ENCODE measurements at regions not wholly inside any gene's neighbourhood (a gene's known extent, or its start where the extent isn't known, plus 50 kb on each side); places are given as distances from the start of the nearest gene placed in this dataset.

- intact Hi-C loops (cut with DNase I), result no loop called here
- ATAC-seq, result no peak
- Histone ChIP-seq H3K27ac (no peak overlapping the region), H3K4me3 (no peak overlapping the region), H3K4me1 (no peaks in the 10 kb centered on the region), H3K27me3 (no peaks in the 10 kb centered on the region), H3K9me3 (no peaks in the 10 kb centered on the region), H3K36me3 (no peaks in the 10 kb centered on the region)
- DNase-seq, result no peak
- TF ChIP-seq, protein P1, sequence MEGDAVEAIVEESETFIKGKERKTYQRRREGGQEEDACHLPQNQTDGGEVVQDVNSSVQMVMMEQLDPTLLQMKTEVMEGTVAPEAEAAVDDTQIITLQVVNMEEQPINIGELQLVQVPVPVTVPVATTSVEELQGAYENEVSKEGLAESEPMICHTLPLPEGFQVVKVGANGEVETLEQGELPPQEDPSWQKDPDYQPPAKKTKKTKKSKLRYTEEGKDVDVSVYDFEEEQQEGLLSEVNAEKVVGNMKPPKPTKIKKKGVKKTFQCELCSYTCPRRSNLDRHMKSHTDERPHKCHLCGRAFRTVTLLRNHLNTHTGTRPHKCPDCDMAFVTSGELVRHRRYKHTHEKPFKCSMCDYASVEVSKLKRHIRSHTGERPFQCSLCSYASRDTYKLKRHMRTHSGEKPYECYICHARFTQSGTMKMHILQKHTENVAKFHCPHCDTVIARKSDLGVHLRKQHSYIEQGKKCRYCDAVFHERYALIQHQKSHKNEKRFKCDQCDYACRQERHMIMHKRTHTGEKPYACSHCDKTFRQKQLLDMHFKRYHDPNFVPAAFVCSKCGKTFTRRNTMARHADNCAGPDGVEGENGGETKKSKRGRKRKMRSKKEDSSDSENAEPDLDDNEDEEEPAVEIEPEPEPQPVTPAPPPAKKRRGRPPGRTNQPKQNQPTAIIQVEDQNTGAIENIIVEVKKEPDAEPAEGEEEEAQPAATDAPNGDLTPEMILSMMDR (IDR thresholded peaks at IDR 0.05), result no peak
Measured at GRCh38 chr15:31243895-31244294, 82.7 kb upstream of the KLF13 start.

DNA sequence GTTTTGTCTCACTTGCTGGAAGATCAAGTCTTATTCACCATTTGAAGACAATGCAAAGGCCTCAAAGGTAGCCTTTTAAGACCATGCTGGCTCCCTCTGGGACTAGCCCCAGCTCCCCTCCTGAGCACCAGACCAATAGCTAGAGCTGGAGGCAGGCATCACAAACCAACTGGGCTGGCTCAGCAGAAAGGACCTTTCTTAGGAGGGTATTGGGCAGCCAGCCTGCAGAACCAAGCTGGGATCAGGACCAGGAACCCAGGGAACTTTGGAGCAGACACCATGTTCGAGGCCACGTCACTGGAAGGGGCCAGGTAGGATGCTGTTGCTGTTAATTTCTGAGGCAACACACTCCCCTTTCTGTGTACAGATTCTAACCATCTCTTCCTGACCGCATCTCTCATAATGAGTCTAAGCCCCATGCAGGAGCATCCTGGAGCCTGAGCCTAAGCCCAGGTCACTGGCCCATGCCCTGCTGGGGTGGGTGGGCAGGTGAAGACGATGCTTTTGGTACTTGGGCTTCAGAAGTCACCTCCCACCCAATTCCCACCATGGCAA lies 81.4 kb upstream of the KLF13 start:
- TF ChIP-seq, protein P1 (IDR thresholded peaks at IDR 0.05), result no peak
- no peaks in the 10 kb centered on the region for H3K9me3 ChIP-seq
- no peaks in the 10 kb centered on the region for H3K36me3 ChIP-seq
- no peak overlapping the region for H3K27ac ChIP-seq
- intact Hi-C loops (cut with DNase I), result no loop called here
- no peaks in the 10 kb centered on the region for H3K27me3 ChIP-seq
- DNase-seq (peak; percentile 30), ATAC-seq (no peak)
- H3K4me3 ChIP-seq, result no peak overlapping the region
- H3K4me1 ChIP-seq, result no peaks in the 10 kb centered on the region

- ATAC-seq, result no peak
- TF ChIP-seq, protein P1 (IDR thresholded peaks at IDR 0.05), result no peak
- peak; percentile 25 for DNase-seq
- Histone ChIP-seq H3K36me3 (no peaks in the 10 kb centered on the region), H3K9me3 (no peaks in the 10 kb centered on the region), H3K4me1 (no peaks in the 10 kb centered on the region), H3K27me3 (no peaks in the 10 kb centered on the region), H3K27ac (no peak overlapping the region), H3K4me3 (no peak overlapping the region)
- intact Hi-C loops (cut with DNase I), result no loop called here
Measured at GRCh38 chr15:31245756-31246155, 80.9 kb upstream of the KLF13 start.

- peak; percentile 20 for DNase-seq
- Histone ChIP-seq H3K4me1 (no peaks in the 10 kb centered on the region), H3K27ac (no peak overlapping the region), H3K27me3 (no peaks in the 10 kb centered on the region), H3K9me3 (no peaks in the 10 kb centered on the region), H3K36me3 (no peaks in the 10 kb centered on the region), H3K4me3 (no peak overlapping the region)
- no peak for ATAC-seq
- intact Hi-C loops (cut with DNase I), result no loop called here
- TF ChIP-seq, protein P1 (IDR thresholded peaks at IDR 0.05), result no peak
Measured at GRCh38 chr15:31247404-31247803, 79.2 kb upstream of the KLF13 start.

DNA sequence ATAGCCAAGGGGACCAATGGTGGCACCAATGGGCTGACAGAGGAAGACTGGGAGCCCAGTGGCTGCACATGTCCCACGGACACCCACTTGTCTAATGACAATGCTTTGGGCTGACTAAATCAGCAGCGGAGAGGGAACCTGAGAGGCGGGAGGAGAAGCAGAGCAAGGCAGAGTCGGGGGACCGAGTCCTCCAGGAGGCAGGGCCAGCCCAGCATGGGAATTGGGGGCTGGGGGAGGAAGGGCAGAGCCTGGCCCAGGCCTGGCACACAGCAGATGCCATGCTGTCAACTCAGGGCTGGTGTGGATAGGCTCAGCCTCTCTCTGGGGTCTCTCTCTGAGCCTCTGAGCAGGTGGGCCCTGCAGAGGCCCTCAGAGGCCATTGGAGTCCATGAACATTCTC lies 78.4 kb upstream of the KLF13 start:
- no peaks in the 10 kb centered on the region for H3K9me3 ChIP-seq
- DNase-seq (peak; percentile 40), ATAC-seq (no peak)
- H3K4me1 ChIP-seq, result no peaks in the 10 kb centered on the region
- no peaks in the 10 kb centered on the region for H3K36me3 ChIP-seq
- no peak overlapping the region for H3K27ac ChIP-seq
- no peak overlapping the region for H3K4me3 ChIP-seq
- TF ChIP-seq, protein P1 (IDR thresholded peaks at IDR 0.05), result no peak
- no peaks in the 10 kb centered on the region for H3K27me3 ChIP-seq
- intact Hi-C loops (cut with DNase I), result no loop called here

- intact Hi-C loops (cut with DNase I), result no loop called here
Measured at GRCh38 chr15:31248951-31249350, 77.7 kb upstream of the KLF13 start.

More at GRCh38 chr15:31248951-31249350, 77.7 kb upstream of the KLF13 start:
- no peaks in the 10 kb centered on the region for H3K9me3 ChIP-seq
- no peak overlapping the region for H3K27ac ChIP-seq
- H3K4me1 ChIP-seq, result no peaks in the 10 kb centered on the region
- TF ChIP-seq, protein P1 (IDR thresholded peaks at IDR 0.05), result no peak
- ATAC-seq, result no peak
- DNase-seq, result peak; percentile 23
- no peaks in the 10 kb centered on the region for H3K36me3 ChIP-seq
- no peak overlapping the region for H3K4me3 ChIP-seq
- no peaks in the 10 kb centered on the region for H3K27me3 ChIP-seq

Measured in upper lobe of right lung (tissue), 1 donor.